COLO668 (cell line): ENCODE measurements at regions not wholly inside any gene's neighbourhood (a gene's known extent, or its start where the extent isn't known, plus 50 kb on each side); places are given as distances from the start of the nearest gene placed in this dataset.

ENCODE experiments used
- DNase-seq: peaks from one replicate; lab custom pipeline; 2025; ENCODE audit not compliant: unreplicated experiment; lab: John Stamatoyannopoulos, UW

GRCh38 chr17:13316657-13317056, 285.1 kb downstream of the HS3ST3A1 start:
- DNase-seq: no peak

- DNase-seq: no peak
Measured at GRCh38 chr17:13311306-13311705, 290.4 kb downstream of the HS3ST3A1 start.

GRCh38 chr17:13310858-13311257, 290.9 kb downstream of the HS3ST3A1 start:
- DNase-seq: no peak

- peak; percentile 5 for DNase-seq
Measured at GRCh38 chr17:13306310-13306962, 288.6 kb upstream of the ELAC2 start.

- DNase-seq: no peak
Measured at GRCh38 chr17:13302983-13303382, 285.2 kb upstream of the ELAC2 start.

DNA sequence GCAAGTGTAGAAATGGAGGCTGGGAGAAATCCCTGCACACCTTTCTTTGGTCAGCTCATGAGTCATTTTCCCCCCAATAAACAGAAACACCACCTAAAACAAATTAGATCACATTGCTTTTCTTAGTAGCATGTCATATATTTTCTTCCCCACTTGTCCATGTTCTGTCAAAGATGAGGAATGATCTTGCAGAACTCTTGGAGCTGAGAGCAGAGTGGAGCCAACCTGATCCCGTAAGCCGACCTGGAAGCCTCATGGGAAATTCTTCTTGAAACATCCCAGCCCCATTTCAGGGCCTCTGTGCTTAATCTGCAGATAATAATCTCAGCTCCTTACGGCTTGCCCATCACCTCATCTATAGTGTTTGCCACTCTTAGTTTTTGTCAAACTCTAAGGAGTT, 284.6 kb upstream of the ELAC2 start:
- no peak for DNase-seq

GRCh38 chr17:13297183-13297582, 279.4 kb upstream of the ELAC2 start:
- DNase-seq: peak; percentile 76

GRCh38 chr17:13293421-13293820, 275.6 kb upstream of the ELAC2 start:
- DNase-seq: no peak

DNA sequence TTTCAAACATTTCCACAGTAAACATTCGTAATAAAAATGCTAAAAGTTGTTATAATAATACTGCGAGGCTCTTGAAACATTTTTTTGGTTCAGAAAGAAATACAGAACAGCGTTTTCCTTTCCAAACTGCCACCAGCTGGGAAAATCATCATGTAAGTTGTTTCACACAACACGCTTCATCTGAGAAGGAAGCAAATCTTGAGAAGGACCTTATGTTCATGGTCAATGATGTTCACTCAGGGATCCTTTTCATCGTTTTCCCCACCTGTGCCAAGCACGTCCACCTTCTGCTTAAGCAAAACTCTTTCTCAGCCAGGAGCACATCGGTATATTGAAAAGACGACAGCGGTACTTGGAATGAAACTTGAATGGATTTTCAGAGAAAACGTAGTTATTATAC, 274.5 kb upstream of the ELAC2 start:
- no peak for DNase-seq

DNA sequence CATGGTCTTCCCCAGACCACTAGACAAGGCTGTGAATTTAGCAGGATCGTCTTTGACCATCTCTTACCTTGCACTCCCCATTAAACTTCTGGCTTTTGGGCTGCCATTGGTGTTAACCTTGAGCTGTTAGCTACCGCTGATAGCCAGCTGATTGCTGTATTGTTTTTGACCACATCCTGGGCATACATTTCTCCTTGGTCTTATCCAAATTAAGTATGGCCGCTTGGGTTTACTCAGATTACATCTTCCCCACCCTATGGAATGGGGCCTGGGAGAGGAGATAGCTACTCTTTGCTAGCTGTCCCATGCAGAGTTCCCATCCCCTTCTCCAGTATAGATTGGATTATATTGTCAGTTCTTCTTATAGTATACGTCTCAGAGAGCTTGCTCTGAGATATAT, 270.4 kb upstream of the ELAC2 start:
- DNase-seq: no peak

DNA sequence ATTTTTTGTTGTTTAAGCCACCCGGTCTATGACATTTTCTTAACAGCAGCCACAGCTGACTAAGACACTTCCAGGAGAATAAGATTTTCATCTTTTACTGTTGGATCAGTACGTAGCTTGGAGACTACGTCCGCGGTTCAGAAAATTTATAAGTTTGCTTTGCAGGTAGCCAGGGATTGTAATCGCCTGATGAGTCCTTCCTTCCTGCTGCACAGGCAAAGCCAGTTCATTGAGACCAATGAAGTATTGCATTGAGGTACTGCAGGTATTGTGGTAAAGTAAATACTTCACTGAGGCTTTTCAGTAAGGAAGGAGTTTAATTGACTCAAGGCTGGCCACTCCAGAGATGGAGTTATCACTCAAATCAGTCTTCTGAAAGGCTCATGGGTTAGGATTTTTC, 269.4 kb upstream of the ELAC2 start:
- DNase-seq: no peak

DNA sequence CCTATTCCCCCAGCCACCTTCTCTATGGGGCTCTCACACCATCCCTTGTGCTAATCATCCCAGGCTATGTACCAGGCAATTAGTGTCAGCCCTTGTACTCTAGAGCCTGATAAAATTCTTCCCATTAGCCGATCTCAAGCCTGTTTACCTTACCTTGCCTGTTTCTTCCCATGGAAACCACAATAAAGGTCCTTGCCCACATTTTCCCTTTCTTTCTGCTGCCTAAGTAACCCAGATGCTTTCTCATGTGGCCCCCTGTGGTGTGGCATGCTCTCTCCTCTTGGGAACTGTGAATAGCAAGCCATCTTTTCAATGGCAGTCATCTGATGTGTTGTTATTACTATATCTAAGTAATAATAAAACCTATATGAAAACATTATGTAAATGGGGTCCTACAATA, 265.8 kb upstream of the ELAC2 start:
- no peak for DNase-seq

- DNase-seq: no peak
Measured at GRCh38 chr17:13281626-13282025, 263.8 kb upstream of the ELAC2 start.

DNA sequence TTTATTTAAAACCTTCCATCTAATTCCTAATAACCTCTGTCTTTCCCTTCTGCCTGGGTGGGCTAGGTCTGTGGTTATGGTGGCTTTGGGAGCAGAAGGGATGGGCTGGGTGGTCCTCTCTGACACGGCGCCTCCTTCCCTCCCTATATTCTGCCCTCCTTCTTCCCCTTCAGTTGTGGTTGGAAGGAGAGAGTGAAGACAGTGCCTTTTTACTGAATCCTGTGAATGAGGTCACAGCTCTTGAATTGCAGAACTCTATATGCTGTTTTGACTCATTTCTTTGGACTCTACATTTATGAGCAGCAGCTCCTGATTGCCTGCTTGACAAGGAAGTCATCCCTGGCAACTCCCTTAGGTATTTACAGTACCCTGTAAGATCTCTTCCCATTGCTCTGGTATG, 256.0 kb upstream of the ELAC2 start:
- DNase-seq: no peak

DNA sequence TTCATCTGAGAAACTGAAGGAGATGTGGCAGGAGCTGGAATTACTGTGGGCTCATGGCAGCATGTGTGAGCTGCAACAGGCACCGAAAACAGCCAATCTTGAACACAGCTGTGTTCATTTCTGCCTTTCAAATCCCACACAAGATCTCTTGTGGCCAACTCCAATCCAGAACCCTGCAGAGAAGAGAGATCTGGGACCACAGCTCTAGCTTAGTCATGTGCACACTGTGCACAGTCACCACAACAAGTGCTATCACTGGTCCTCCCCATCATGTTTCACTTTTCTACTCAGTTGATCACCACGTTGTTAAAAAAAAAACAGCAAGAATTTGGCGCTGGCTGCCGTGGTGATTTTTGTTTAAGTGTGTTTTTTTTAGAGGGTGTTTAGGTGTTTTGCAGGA, 254.5 kb upstream of the ELAC2 start:
- DNase-seq: no peak

DNA sequence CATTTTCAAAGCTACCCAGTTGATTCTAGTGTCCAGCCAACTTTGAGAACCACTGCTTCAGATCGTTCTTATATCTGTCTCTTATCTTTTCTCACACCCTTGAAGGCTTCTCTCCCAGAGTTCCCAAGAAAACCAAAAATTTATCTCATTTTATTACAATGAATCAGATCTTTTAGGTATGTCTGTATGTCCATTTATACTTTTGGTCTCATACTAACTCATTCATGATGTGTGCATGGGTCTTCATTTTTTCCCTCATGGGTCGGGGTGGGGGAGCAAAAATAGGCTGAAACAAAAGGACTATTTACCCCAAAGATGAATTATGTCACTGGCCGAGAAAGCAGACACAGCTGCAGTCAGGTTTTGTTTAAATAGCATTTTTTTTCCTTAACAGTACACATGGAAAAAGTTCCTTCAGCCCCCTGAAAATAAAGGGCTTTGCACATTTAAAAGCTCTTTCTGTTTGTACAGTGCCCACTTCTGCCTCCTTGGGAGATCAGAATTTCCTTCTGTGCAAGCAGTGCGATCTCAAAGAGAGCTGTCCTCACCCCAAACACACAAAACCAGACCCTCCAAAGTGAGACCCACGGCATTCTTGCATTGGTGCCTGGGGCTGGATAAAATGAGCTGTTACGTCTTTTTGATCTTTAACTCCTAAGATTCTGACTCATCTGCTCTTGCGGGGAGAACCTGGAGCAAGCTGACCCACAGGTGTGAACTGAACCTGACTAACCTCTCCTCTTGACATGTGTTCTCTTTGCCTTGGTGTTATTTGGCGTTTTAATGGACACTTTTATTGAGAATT, 251.2 kb upstream of the ELAC2 start:
- DNase-seq: no peak

DNA sequence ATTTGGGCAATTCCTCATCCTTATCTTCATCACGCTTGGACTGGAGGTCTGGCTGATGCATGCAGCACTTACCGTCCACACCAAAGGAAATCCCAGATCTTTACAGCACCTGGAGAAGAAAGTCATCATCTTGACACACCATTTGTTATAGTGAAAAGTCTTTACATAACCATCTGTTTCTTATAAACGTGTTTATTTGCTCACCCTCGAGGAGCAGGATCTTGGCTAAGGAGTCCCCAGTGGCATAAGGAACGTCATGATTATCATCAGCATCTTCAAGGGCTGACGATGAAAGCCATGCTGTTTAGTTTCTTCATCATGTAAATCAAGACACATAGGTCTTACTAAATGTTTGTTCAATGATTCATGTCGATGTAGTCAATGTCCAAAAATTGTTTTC, 248.8 kb upstream of the ELAC2 start:
- no peak for DNase-seq

DNA sequence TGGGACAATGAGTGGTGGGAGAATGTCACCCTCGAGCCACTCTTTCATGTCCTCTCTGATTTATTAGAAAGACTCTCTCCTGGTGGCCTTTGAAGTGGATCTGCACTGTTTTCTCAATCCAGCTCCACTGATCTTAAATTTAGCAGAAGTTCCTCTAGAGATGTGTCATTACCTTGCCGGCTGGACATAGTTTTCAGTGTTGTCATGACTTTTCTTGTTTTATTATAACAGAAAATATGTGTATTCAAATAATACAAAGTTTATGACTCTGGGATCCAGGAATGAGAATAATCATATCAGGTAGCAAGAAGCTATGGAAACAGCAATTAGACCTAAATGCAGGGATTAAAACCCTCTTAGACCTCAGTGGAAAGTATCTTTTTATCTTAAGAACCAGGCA, 247.5 kb upstream of the ELAC2 start:
- no peak for DNase-seq

GRCh38 chr17:13263746-13264145, 245.9 kb upstream of the ELAC2 start:
- no peak for DNase-seq

GRCh38 chr17:13256545-13256944, 238.7 kb upstream of the ELAC2 start:
- DNase-seq: peak; percentile 32

DNA sequence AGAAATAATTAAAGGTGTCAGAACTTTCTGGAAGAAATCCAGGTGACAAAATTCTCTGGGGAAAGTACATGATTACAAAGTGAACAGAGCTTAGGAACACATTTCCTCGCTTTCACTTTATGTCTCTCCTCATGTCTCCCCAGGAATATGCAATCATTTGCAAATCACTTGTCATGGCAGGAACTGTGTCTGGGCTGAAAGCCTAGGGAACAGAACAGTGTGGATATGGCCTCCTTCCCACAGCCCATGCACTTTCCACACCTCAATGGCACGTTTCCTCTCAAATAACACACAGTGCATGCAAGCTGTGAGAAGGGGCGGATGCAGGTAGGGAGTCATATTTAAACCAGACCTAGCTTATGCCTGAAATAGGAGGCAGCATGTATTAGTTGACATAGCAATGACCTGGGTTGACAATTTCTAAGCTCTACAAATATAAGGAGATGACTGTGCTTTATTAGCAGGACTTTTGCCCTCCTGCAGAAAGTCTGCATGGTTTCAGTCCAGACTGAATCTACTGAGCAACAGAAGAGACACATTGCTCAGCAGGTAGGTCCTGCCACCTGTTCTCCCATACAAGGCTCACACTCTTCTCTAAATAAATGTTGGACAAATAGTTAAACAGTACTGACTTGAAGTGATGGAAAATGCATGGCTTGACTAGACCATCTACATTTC, 236.0 kb upstream of the ELAC2 start:
- DNase-seq: no peak

DNA sequence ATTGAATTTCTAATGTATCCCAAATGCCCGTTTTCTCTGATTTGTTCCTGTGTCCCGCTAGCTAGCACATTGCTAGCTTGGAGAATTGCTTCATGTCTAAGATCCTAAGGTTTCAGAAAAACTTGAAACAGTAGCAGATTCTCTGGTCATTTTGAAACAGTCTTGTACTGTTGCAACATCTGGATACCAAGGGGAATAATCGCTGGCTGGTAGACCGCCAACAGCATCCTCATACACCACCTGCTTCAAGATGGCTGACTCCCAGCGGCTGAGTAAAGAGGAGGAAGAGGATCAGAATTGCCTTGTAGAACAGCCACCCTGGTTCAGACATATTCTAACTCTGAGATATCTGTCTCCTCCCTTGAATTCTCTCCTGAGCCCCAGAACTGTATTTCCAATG, 226.7 kb upstream of the ELAC2 start:
- no peak for DNase-seq
